ENCODE measurements at regions not wholly inside any gene's neighbourhood (a gene's known extent, or its start where the extent isn't known, plus 50 kb on each side); places are given as distances from the start of the nearest gene placed in this dataset.

DNA sequence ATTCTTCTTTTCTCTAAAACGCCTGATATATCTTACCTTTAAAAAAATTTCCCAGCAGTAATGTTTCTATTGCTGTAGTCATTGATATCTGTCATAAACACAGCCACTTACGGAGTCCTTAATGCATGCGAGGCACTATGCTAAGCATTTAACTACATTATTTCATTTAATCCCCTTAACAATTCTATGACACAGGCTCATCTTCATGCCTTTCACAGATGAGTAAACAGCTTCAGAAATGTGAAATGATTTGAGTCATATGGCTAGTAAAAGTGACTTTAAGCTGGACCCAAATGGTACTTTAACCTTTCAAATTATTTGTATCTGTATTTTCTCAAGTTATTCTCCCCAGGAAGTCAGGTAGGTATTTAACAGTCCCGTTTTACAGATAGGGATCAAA, 125.1 kb upstream of the FGGY start:
- no peak for ATAC-seq (ENCODE audit: poor library complexity)
- DNase-seq: no peak
- intact Hi-C loops (cut with DNase I): no loop called here

DNA sequence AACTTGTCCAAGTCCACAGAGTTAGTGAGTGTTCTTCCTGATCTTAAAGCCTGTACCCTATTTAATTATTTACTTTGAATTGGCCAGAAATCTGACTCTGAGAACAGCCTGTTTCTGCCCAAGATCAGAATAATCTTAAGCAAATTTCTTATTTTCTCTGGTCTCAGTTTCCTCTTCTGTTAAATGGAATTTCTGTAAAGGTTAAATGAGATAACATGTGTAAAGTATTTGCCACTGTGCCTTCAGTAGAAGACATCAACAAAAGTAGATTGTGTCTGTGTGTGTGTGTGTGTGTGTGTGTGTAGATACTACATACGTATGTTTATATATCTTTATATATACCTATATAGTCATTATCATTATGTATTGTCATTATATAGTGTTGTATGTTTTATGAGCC, 124.2 kb upstream of the FGGY start:
- intact Hi-C loops (cut with DNase I): no loop called here
- DNase-seq (no peak), ATAC-seq (ENCODE audit: poor library complexity) (no peak)

- intact Hi-C loops (cut with DNase I): no loop called here
- DNase-seq (no peak), ATAC-seq (ENCODE audit: poor library complexity) (no peak)
Observed at GRCh38 chr1:59173721-59174120, 123.2 kb upstream of the FGGY start.

- intact Hi-C loops (cut with DNase I): no loop called here
- no peak for ATAC-seq (ENCODE audit: poor library complexity)
- no peak for DNase-seq
Observed at GRCh38 chr1:59176471-59176870, 120.4 kb upstream of the FGGY start.

DNA sequence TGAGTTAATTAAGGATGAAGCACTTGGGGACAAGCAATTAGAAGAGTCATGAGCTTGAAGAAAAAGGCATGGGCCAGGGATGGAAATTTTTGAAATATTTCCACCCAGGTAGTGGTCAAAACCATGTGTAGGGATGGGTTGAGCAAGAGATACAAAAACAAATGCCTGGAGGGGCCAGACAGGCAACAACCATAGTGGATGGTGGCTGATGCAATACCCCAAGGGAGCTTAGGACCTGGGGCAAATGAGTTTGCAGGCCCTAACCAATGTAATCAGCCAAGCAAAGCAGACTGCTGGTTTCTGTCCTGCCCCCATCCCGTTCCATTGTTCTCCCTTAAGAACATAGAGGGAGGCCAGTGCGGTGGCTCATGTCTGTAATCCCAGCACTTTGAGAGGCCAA, 119.1 kb upstream of the FGGY start:
- DNase-seq (no peak), ATAC-seq (ENCODE audit: poor library complexity) (no peak)
- intact Hi-C loops (cut with DNase I): no loop called here

- intact Hi-C loops (cut with DNase I): no loop called here
- ATAC-seq (ENCODE audit: poor library complexity) (peak; percentile 94), DNase-seq (peak; percentile 79)
Observed at GRCh38 chr1:59178339-59179187, 118.3 kb upstream of the FGGY start.

- ATAC-seq (ENCODE audit: poor library complexity) (no peak), DNase-seq (no peak)
- intact Hi-C loops (cut with DNase I): no loop called here
Observed at GRCh38 chr1:59179673-59180072, 117.2 kb upstream of the FGGY start.

DNA sequence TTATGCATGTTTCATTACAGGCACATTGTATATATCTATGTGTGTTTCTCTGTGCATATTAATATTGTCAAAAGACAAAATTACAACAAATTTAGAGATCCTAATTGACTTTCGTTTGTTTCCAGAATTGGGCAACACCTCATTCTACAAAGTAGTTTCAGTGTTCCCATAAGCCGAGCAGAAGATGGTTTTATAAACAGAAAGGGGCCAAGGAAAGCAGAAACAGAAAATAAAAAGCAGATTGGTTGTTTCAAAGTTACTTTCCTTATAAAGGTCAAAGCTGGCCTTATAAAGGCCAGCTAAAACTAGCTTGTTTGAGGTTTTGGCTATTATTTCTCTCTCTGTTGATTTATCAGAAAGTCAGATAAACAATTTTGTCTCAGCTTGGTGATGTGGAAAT, 116.2 kb upstream of the FGGY start:
- DNase-seq (no peak), ATAC-seq (ENCODE audit: poor library complexity) (no peak)
- intact Hi-C loops (cut with DNase I): no loop called here

DNA sequence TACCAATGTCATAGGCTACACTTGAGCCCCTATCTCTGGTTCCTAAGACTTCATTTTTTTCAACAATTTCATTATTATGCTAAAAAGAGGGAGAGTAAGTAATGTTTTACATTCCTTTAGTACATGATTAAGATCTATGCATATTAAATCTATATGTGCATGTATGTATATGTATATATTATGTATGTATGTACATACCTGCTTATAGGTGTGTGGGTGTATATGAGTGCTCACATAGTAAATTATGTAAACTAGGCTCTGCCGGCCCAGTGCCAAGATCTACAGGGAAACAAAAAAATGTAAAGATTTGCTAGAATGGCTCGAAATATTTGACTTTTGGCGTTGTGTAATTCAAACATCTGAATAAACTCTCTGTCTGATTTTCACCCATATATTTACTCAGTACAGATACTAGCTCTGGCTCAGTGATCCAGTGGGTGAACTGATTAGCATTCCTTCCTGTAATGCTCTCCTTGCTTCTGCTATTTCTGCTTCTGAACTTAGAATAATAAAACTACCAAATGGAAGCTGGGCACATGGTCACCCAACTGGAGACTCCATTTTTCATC, 113.1 kb upstream of the FGGY start:
- ATAC-seq (ENCODE audit: poor library complexity) (no peak), DNase-seq (no peak)
- intact Hi-C loops (cut with DNase I): no loop called here

DNA sequence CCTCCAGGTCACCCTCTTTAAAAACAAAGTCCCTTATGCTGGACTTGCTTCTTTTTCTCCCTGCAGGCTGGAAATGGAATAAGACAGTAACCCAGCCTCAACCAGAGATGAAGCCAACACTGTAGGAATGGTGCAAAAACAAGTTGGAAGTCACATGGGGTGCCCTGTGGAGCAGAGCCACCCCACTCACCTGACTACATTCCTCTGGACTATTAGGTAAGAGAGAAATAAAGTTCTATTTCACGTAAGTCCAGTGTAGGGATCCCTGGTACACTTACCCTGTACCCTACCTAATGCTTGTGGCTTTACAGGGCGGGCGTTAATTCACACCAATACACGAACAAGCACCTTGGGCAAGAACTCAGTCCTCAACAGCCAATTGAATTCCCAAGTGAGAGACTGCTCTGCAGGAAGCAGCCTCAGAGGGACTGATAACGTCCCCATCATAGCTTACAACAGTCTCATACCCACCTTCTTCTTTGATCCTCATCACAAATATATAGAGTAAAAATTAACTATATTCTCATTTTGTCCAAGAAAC, 112.5 kb upstream of the FGGY start:
- ATAC-seq (ENCODE audit: poor library complexity) (no peak), DNase-seq (no peak)
- intact Hi-C loops (cut with DNase I): no loop called here

GRCh38 chr1:59185163-59185860, 111.6 kb upstream of the FGGY start:
- ATAC-seq (ENCODE audit: poor library complexity) (no peak), DNase-seq (no peak)
- intact Hi-C loops (cut with DNase I): no loop called here

GRCh38 chr1:59186656-59187055, 110.2 kb upstream of the FGGY start:
- no peak for DNase-seq
- intact Hi-C loops (cut with DNase I): no loop called here
- ATAC-seq (ENCODE audit: poor library complexity): peak; percentile 67

- intact Hi-C loops (cut with DNase I): no loop called here
- peak; percentile 84 for ATAC-seq (ENCODE audit: poor library complexity)
- no peak for DNase-seq
Observed at GRCh38 chr1:59188413-59189213, 108.3 kb upstream of the FGGY start.

DNA sequence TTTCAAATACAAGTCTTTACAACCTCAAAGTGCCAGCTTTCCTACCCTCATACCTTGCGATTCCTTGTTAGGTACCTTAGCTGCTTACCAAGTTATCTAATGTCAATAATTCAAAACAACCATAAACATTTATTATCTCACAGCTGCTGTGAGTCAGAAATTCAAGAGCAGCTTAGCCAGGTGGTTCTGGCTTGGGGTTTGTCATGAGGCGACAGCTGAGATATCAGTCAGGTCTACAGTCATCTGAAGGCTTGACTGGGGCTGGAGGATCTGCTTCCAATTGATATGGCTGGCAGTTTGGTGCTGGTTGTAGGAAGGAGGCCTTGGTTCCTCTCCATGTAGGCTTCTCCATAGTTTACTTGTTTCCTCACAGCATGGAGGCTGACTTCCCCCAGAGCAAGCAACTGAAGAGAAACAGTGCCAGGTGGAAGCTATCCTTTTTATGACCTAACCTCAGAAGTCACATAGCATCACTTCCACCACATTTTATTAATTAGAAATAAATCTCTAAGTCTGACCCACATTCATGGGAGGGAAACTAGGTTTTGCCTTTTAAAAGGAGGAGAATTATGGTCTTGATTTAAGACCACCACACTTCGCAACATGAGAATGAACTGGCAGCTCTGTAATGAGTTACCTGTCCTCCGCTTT, 103.3 kb upstream of the FGGY start:
- DNase-seq (no peak), ATAC-seq (ENCODE audit: poor library complexity) (no peak)
- intact Hi-C loops (cut with DNase I): no loop called here

GRCh38 chr1:59194621-59195020, 102.3 kb upstream of the FGGY start:
- ATAC-seq (ENCODE audit: poor library complexity) (no peak), DNase-seq (no peak)
- intact Hi-C loops (cut with DNase I): no loop called here

DNA sequence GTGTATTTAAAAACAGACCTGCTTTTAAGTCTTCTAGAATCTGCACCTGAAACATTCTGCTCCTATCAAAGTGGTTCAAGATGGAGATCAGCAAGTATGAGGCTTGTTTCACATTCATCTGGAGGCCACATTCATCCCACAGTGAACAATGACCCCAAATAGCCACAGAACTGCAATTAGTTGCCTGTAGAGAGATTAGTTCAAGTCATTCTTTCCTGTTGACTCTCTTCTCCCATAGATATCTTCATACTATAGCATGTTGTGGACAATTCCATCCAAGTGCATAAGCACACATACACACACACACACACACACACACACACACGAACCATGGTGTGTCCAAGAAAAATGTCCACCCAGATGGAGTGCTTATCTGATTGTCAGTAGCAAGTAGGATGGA, 101.7 kb upstream of the FGGY start:
- DNase-seq (no peak), ATAC-seq (ENCODE audit: poor library complexity) (no peak)
- intact Hi-C loops (cut with DNase I): no loop called here

DNA sequence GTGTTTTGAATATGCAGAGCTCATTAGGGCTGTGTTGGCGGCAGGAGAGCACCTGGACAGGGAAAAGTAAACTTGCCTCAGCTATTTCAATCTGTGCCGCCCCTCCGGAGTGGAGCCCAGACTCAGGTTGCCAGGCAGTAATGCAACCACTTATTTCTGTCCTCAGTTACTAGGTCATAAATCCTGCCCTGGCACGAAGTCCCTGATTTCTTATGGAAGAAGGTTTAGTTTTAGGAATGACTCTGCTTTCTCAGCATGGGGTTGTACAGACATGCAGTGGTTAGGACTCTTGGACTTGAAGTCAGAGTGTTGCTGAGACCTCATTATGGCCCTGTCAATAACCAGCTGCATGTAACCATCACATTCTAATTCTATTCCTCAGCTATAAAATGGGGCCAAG, 98.3 kb upstream of the FGGY start:
- DNase-seq: no peak

GRCh38 chr1:59199147-59199546, 97.7 kb upstream of the FGGY start:
- intact Hi-C loops (cut with DNase I): no loop called here
- DNase-seq: no peak
- no peak for ATAC-seq (ENCODE audit: poor library complexity)

More for the DNA sequence above, 98.3 kb upstream of the FGGY start:
- ATAC-seq (ENCODE audit: poor library complexity): peak; percentile 11
- intact Hi-C loops (cut with DNase I): no loop called here

Data from Right ventricle myocardium superior (tissue), 1 donor.